Retina (tissue), 1 donor: ENCODE measurements at regions not wholly inside any gene's neighbourhood (a gene's known extent, or its start where the extent isn't known, plus 50 kb on each side); places are given as distances from the start of the nearest gene placed in this dataset.
"Not testable (repeated sequence)": the region's sequence is repeated elsewhere in the genome, so short reads cannot be mapped to it uniquely, and the experiment has no call there.

Source experiments
- DNase-seq: peaks from one replicate; pipeline ENCODE4 v3.0.0-alpha.2; 2016

DNA sequence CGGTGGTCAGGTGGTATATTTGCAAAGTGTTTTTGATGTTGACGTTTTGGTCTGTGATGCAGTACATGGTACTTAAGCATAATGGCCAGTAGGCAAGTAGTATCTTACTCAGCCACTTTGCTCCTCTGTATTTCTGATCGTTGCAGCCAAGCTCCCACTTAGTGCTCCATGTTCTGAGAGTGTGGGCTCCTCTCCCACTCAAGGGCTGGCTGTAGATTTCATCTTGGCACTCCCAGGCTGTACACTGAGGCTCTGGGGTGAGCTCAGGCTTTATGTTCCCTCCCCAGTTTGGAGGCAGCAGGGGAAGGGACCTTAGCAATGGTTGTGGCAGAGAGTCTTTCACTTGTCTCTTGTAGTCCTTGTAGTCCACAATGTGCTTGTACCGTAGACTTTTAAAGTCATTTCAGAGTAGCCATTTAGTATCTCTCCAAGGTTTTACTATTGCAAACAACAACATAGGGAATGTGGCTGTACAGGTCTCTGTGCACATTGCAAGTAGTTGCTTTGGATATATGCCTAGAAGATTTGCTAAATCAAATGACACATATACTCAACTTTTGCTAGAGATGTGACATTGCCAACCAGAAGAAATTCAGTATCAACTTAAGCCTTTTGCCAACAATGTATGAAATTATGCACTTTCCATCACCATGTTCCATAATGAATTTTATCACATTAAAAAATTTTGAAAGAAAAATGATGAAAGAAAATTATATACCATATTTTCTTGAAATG is 304.3 kb upstream of the CTNND2 start:
- DNase-seq, result no peak

DNA sequence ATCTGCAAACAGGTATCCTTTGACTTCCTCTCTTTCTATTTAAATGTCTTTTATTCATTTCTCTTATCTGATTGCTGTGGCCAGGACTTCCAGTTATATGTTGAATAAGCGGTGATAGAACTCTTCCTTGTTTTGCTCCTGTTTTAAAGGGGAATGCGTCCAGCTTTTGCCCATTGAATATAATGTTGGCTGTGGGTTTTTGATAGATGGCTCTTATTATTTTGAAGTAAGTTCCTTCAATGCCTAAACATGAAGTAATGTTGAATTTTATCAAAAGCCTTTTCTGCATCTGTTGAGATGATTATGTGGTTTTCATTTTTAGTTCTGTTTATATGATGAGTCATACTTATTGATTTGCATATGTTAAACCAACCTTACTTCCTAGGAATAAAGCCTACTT is 300.5 kb upstream of the CTNND2 start:
- no peak for DNase-seq

DNA sequence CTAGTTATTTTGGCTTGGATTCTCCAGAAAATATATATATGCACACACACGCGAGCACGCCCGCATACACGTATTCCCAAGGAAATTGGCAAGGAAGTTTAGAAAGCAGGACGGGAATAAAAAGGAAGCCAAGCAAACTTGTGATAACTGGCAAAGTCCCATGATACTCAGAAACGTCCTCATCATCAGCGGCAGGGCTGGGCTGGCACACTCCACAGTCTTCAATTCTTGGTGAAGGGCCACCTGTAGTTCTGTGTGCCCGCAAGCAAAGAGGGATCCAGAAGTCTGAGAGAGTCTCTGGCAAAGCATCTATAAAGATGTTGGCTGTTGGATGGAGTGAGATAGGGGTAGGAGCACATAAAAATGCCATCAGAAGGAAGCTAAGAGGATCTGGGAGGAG is 289.3 kb upstream of the CTNND2 start:
- no peak for DNase-seq

DNA sequence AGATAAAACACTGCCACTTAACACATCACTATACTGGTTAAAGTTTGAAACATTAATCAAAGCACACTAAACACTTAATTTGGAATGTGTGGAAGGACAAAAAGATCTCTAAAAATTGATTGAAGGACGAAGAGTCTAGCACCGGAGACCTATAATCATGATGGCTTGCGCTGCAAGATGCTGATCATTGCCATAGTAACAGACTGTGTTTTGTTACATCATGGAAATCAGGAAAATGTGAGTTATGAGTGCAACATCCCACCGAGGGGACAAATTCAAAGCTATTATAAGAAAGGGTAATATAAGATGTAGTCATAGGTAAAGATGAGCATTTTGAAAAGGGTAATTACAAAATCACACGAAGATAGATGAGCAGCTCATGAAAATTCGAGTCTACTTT is 278.8 kb upstream of the CTNND2 start:
- no peak for DNase-seq

DNA sequence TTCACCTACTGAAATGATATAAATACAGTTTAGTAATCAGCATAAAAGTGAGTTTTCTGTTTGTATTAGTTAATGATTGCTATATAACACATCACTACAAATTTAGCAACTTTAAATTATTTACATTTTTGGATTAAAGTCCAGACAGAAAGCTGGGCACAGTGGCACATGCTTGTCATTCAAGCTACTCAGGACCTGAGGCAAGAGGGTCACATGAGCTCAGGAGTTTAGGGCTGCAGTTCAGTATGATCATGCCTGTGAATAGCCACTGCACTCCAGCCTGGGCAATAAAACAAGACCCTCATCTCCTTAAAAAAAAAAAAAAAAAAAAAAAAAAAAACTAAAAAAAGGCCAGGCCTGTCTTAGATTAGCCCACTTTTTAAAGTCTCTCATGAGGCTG is 273.6 kb upstream of the CTNND2 start:
- DNase-seq, result no peak

DNA sequence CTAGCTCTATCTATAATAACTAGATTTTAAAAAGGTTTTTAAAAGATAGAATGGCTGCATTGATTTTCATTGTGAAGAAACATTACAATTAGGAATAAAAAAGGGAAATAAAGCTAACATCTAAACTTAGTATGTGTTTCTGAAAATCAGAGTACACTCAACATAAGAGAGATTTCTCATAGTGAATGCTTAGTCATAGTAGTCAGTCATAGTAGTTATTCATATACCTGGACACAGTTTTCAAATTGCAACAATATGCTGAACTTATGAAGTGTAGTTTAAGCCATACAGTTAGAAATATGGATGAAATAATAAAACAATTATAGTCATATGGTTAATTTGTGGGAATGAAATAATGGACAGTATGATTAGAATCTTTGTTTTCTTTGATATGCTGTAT is 273.0 kb upstream of the CTNND2 start:
- no peak for DNase-seq

DNA sequence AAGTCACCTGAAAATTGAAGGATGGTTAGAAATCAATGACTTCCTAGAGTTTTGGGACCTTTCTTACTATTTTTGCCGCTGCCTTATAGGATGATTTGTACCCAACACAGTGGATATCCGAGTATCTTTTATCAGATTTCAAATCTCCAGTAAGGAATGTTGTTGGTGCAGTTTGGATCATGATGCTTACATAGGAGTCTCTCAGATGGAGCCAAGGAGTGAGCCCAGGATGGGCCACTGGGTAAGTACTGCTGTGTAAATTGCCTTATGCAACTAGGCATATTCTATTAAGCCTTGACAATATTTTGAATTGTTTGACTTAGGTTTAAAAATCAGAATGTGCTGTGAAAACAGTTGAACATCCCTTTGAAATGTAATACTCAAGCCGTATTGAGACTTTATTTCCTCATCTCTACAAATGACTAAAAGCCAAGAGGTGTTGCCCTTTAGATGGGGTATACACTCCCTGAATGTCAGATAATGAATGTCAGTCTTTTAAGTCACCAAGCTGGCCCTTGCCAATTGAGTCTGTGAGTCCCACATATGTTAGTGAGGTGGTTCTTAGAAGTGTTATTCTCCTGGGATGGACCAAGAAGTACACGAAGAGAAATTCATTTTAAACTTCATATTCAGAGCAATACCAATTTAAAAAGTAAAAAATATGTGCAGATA is 271.8 kb upstream of the CTNND2 start:
- no peak for DNase-seq

DNA sequence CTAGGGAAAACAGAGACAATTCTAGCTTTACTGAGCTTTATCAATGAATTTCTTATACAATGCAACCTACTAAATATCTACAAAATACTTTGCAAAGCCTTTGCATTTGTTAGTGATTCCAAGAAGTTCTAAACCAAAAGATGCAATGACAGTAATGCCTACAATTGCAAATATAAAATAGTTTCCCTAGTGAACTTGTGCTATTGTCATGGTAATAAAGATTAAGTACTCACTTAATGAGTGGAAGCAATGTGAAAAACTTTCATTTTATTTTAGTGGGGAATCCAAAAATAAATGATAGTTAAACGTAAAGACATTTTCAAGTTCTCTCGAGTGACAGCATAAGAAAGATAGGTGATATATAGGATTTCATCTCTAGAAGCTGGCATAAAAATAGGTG is 270.5 kb upstream of the CTNND2 start:
- no peak for DNase-seq

DNA sequence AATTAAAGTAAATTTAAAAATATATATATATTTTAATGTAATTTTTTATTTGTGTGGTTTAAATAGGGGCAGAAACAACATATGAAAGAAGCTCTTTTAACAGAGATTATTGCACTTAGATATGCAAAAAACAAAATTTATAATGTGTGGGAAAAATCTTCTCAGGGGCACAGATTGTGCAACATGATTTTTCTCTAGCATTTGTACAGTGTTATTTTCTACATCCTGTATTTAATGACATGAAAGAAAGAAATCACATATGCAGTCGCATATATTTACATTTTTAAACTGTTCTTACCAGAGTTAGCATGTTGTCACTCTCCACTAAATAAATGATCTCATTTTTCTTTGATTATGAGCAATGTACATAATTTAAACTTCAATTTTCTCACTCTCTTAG is 265.3 kb upstream of the CTNND2 start:
- no peak for DNase-seq

DNA sequence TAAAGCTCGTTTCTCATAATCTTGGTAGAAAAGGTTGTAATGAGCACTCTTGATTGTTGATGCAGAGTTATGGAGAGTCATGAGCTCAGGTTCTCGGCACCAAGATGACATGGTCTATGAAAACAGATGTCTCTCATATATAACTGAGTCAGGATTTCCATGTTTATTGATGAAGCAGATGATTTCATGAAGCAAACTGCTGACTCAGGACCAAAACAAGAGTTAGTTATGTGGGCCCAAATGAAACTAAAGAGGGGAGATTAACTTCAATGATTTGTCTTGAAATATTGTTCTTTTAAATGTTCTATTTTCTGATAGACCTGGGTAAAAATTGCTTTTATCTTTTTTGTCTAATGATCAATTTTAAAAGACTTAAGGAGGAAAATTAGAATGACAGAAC is 258.6 kb upstream of the CTNND2 start:
- DNase-seq, result no peak

DNA sequence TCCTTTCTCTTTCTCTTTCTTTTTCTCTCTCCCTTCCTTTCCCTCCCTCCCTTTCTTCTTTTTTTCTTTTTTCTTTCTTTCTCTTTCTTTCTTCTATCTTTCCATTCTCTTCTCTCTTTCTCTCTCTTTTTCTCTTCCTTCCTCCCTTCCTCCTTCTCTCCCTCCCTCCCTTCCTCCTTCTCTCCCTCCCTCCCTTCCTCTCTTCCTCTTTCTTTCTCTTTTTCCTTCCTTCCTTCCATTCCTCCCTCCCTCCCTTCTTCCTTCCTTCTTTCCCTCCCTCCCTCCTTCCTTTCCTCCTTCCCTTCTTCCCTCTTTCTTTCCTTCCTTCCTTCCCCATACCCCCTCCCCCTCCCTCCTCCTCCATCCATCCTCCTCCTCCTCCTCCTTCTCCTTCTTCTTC is 243.3 kb upstream of the CTNND2 start:
- no peak for DNase-seq

DNA sequence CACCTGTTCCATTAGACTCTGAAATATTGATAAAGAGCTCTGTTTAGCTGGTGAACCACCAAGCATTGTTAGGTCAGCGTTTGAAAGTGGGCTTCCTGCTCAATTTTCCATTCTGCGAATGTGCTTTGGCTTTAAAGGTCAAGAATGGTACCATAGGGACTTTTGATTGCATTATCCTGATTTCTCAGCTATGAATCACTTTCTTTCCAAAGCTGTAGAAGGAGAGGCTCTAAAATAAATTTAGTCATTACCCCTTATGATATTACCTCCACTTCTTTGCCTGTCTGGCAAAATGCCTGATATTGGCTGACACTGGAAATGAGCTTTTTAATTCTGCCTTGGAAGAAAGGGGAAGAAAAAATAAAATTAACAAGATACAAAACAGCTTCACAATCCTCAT is 237.2 kb upstream of the CTNND2 start:
- DNase-seq, result no peak

DNA sequence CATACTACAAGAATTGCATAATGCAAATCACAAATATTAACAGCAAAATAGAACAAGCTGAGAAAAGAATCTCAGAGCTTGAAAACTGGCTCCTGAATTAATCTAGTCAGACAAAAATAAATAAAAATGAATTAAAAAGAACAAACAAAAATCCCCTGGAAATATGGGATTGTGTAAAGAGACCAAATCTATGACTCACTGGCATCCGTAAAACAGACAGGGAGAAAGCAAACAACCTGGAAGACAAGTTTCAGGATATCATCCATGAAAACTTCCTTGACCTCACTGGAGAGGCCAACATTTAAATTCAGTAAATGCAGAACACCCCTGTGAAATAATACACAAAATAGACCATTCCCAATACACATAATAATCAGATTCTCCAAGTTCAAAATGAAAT is 229.3 kb upstream of the CTNND2 start:
- no peak for DNase-seq

DNA sequence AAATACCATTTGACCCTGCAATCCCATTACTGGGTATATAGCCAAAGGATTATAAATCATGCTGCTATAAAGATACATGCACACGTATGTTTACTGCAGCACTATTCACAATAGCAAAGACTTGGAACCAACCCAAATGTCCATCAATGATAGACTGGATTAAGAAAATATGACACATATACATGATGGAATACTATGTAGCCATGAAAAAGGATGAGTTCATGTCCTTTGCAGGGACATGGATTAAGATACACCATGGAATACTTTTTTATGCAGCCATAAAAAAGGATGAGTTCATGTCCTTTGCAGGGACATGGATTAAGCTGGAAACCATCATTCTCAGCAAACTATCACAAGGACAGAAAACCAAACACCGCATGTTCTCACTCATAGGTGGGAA is 226.8 kb upstream of the CTNND2 start:
- DNase-seq, result not testable (repeated sequence)

DNA sequence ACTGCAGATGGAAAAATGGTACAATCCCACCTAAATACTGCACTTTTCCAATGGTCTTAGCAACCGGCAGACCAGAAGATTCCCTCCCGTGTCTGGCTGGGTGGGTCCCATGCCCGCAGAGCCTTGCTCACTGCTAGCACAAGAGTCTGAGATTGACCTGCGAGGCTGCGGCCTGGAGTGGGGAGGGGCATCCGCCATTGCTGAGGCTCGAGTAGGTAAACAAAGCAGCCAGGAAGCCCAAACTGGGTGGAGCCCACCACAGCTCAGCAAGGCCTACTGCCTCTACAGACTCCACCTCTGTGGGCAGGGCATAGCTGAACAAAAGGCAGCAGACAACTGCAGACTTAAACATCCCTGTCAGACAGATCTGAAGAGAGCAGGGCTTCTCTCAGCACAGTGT is 221.6 kb upstream of the CTNND2 start:
- DNase-seq, result no peak

DNA sequence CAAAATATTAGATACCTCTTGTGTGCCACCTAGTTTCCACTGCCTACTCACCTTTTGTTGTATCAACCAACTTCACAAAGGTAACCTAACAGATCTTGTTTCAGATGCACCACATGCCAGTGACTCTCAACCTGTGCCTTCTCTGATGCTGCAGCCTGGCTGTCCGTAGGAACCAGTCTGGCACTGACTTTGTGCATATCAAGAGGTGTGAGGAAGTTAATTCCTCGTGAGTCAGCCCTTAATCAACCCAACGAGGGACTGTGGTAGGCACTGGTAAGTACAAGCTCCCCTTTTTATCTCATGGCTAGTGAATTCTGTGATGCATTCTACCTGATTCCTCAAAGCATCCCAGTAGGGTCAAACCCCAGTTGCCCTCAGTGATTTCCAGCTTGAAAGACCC is 215.4 kb upstream of the CTNND2 start:
- DNase-seq, result no peak

DNA sequence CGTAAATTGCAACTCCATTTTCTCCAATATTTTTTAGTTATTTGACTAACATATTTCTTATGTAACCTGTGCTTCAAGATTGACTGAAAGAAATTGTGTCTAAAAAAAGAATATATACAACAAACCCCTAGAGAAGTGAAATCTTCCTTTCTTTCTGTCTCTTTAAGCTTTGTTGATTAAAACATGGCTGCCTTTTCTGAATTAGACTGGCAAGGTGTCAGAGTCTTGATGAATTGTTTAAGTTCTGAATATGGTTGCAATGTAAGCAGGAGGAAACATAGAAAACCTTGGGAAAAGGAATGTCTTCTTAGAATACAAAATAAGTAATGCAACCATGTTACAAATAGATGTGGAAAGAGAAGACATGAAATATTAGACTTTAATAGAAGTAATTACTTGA is 209.8 kb upstream of the CTNND2 start:
- no peak for DNase-seq

DNA sequence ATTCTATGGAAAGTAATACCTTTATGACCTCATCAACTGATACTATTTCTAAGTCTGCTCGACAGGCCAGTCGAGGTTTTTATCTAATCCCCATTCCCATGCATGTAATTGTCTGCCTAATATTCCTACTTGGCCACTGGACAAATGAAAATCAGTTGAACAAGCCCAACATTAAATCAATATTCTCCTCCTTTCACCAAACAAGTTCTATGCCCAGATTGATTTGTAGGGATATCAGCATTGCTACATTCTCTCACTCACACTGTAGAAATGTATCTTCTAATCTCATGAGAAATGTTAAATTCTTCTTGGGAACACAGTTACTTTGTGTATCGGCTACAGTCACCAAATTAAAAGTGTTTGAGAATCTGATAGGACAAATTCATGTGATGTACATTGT is 208.8 kb upstream of the CTNND2 start:
- no peak for DNase-seq

DNA sequence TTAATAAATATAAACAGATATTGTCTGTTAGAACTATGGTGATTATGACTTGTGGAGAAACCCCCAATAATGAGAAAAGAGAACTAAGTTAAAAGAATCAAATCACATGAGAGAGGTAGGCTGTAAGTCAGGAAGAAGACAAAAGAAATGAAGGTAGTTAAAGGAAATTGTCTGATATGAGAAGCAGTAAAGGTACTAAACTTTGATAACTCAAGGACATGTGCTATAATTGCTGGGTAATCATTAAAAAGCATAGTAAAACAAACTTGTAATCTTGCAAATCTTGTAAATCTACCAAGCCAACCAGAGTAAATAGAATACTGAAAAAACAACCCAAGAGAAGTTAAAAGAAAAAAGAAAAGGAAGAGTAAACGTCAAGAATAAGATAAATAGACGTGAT is 207.0 kb upstream of the CTNND2 start:
- DNase-seq, result no peak

DNA sequence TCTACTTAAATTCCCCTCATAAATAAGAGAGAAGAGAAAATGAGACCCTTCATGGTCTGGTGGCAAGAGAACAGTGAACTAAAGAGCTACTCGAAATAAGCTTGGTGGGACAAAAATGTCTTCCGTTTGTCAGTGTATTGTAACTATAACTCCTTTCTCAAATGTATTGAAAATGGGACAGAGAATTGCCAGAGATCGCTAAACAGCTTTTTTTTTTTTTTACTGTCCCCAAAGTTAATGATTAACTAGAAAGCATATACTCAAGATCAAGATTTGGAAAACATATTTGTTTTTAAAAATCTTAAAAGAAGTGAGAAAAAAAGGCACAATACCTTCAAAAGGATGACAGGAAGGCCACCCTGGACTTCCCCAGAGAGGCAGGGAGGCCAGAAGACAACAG is 206.4 kb upstream of the CTNND2 start:
- no peak for DNase-seq

DNA sequence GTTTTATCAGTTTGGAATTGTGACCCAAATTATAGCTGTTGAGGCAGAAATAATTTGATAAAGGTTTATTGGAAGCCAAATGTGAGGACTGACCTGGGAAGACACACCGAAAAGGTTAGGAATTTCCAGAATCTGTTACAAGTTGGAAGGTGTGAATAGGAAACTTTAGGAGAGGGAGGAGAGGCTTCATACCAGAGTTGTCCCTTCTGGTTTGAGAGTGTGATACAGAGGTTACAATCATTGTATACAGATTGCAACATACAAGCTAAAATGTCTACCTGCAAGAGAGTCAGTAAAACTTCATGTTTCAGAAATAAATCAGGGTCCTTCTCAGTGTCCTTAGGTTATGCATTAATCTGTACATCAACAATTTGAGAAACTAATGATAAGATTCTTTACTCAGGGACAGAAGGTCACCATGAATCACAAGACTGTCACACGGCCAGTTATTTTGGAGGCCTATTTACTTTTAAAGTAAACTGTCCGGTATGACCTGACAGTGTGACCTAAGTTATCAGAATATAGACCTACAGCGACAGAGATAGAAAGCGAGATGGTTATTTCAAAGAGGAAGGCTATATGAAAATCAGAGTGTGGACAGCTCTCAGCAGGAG is 204.9 kb upstream of the CTNND2 start:
- DNase-seq, result no peak

DNA sequence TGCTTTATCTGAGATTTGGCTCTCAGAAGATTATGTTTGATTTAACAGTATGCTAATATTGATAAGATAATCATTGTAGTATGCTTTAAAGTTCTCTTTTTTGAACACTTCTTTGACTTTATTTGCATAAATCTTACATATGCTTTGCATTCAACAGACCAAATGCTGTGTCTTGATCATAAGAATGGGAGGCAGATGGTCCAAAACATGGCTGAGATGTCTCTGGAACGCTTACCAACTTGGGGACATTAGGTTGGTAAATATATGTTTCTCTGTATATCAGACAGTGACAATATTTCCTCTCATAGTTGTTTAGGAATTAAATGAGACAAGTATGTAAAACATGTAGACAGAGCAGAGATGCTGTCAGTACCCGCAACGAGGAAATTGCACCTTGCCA is 197.9 kb upstream of the CTNND2 start:
- no peak for DNase-seq

DNA sequence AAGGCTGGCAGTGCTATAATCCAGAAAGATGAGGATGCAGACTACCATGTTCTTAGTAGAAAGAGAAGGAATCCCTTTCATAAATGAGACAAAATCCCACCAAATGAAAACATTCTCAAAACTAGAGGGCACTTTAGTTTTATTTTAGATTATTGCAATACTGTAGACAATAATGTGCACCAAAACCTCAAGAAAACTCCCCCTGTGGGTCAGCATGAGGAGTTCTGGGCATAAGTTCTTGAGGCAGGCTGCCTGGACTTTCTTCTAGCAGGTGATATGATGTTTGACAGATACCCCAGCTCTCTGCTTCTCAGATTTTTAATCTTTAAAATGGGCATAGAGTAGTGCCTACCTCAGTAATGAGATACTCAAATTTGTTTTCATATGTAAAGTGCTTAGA is 196.3 kb upstream of the CTNND2 start:
- DNase-seq, result no peak

DNA sequence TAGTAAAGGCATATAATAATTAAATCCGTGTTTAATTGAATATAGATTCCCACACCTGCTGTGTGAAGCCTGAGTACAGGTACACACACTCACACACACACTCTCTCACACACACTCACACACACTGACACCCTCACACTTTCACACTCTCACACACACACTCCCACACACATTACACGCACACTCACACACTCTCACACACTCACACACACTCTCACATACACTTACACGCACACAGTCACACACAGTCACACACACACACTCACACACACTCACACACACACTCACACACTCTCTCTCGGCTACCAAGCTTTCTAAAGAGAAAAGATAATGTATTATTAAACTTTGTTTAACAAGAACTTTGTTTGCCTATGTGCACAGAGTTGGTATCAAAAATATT is 195.1 kb upstream of the CTNND2 start:
- DNase-seq, result no peak

DNA sequence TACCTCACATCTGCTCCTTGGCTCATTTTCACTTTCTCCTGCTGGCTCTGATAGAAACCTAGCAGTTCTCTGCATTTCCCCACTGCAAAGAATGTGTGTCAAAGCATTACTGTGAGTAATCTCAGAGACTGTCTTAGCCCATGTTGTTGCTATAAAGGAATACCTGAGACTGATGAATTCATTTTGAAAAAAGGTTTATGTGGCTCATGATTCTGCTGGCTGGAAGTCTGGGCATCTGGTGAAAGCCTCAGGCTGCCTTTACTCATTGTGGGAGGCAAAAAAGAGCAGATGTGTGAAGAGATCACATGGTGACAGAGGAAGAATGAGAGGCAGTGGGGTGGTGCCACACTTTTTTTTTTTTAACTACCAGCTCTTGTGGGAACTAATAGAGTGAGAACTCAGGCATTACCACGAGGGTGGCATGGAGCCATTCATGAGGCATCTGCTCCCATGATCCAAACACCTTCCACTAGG is 191.6 kb upstream of the CTNND2 start:
- no peak for DNase-seq
